ENCODE measurements at regions not wholly inside any gene's neighbourhood (a gene's known extent, or its start where the extent isn't known, plus 50 kb on each side); places are given as distances from the start of the nearest gene placed in this dataset.

DNA sequence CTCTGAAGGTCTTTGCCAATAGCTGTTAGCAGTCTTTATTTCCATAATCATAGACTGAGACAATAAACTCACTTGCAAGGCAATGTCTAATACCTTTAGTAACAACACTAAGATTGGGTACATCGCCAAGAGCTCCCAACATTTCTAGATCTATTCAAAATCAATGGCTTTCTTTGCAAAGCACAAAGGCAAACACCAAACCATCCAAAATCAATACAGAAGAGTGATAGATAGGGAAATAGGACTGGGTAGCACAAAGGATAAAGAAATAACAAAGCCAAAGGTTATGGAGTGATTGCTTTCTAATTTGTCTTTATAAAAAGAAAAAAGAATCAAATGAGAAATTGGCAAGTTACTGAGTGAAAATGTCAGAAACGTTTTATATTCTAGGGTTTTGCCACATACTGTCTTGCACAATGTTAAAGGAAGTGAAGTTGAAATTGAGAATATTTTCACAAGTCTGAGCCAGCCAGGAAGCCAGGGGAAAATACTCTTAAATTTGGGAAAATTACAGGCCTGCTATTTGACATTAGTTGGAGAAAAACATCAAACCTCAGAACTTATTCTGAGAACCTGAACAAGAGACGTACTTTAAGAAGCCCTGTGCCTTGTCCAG lies 53.3 kb upstream of the LHFPL2 start:
- TF ChIP-seq POLR2A (IDR thresholded peaks at IDR 0.05; ENCODE audit: low read depth, low read length) = no peak
- TF ChIP-seq, protein P1, sequence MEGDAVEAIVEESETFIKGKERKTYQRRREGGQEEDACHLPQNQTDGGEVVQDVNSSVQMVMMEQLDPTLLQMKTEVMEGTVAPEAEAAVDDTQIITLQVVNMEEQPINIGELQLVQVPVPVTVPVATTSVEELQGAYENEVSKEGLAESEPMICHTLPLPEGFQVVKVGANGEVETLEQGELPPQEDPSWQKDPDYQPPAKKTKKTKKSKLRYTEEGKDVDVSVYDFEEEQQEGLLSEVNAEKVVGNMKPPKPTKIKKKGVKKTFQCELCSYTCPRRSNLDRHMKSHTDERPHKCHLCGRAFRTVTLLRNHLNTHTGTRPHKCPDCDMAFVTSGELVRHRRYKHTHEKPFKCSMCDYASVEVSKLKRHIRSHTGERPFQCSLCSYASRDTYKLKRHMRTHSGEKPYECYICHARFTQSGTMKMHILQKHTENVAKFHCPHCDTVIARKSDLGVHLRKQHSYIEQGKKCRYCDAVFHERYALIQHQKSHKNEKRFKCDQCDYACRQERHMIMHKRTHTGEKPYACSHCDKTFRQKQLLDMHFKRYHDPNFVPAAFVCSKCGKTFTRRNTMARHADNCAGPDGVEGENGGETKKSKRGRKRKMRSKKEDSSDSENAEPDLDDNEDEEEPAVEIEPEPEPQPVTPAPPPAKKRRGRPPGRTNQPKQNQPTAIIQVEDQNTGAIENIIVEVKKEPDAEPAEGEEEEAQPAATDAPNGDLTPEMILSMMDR (IDR thresholded peaks at IDR 0.05; ENCODE audit: extremely low read depth in 1 of 2, insufficient read depth in 1 of 2, low read depth in 1 of 2, low read length in 2 of 2) = no peak
- no peak for TF ChIP-seq POLR2AphosphoS5 (IDR thresholded peaks at IDR 0.05; ENCODE audit: insufficient read depth, low read depth, low read length)
- no peak for TF ChIP-seq MYC (IDR thresholded peaks at IDR 0.05; ENCODE audit: low read depth, low read length)
- no peak for TF ChIP-seq MAX (IDR thresholded peaks at IDR 0.05; ENCODE audit: insufficient read depth, insufficient read length)
- TF ChIP-seq GATA2 (IDR thresholded peaks at IDR 0.05; ENCODE audit: insufficient read depth, insufficient read length, low read depth, low read length) = no peak
- no peak for TF ChIP-seq JUN (IDR thresholded peaks at IDR 0.05; ENCODE audit: borderline replicate concordance, insufficient read depth, insufficient read length, low read depth)
